MM.1S (cell line): ENCODE measurements at regions not wholly inside any gene's neighbourhood (a gene's known extent, or its start where the extent isn't known, plus 50 kb on each side); places are given as distances from the start of the nearest gene placed in this dataset.

Source experiments
- CTCF ChIP-seq: fragments of 300-600 bp; sonication (generic); IDR thresholded peaks from 2 replicates; pipeline ENCODE4 v1.5.1; 2016; ENCODE audit warnings: antibody characterized with exemption, low read length, mixed read lengths
- EZH2 ChIP-seq: fragments of 300-600 bp; sonication (generic); optimal IDR thresholded peaks from 2 replicates; pipeline ENCODE3; 2017; ENCODE audit warnings: low read depth, mild to moderate bottlenecking, antibody characterized with exemption, low read length, mixed read lengths
- EZH2phosphoT487 ChIP-seq: fragments of 300-600 bp; sonication (generic); IDR thresholded peaks from 2 replicates; pipeline ENCODE4 v1.6.1; 2018; ENCODE audit warnings: antibody characterized with exemption, low read length

GRCh38 chr6:41440958-41441357, 105.2 kb upstream of the FOXP4 start:
- TF ChIP-seq CTCF = no peak
- no peak for TF ChIP-seq EZH2phosphoT487
- no peak for TF ChIP-seq EZH2
